Activated T-helper 17 cell treated with anti-CD3 and anti-CD28 coated beads, Interleukin-2, amount 50 U/mL, for 72 hours (primary cell): ENCODE measurements at regions not wholly inside any gene's neighbourhood (a gene's known extent, or its start where the extent isn't known, plus 50 kb on each side); places are given as distances from the start of the nearest gene placed in this dataset.
"Not testable (repeated sequence)": the region's sequence is repeated elsewhere in the genome, so short reads cannot be mapped to it uniquely, and the experiment has no call there.

Source experiments
- ATAC-seq: fragments of 150-1000 bp; cut with Tn5 transposase; replicated peaks from 2 replicates; pipeline ENCODE4 v1.10.0; 2021; ENCODE audit warnings: mild to moderate bottlenecking, moderate library complexity
- H3K27ac Mint-ChIP-seq: one replicate; pipeline ENCODE4 v1.8.0; 2022; ENCODE audit warnings: mixed read lengths
- H3K27me3 Mint-ChIP-seq: one replicate; pipeline ENCODE4 v1.8.0; 2022; ENCODE audit warnings: mixed read lengths
- H3K36me3 Mint-ChIP-seq: one replicate; pipeline ENCODE4 v1.8.0; 2022; ENCODE audit warnings: low read depth, mild to moderate bottlenecking, mixed read lengths
- H3K4me1 Mint-ChIP-seq: one replicate; pipeline ENCODE4 v1.8.0; 2022; ENCODE audit warnings: mixed read lengths
- H3K4me3 Mint-ChIP-seq: one replicate; pipeline ENCODE4 v1.8.0; 2022; ENCODE audit warnings: mild to moderate bottlenecking, mixed read lengths
- H3K9me3 Mint-ChIP-seq: one replicate; pipeline ENCODE4 v1.8.0; 2022; ENCODE audit warnings: mixed read lengths

- Mint-ChIP-seq H3K4me1 (no peaks in the 10 kb centered on the region), H3K9me3 (no peaks in the 10 kb centered on the region), H3K4me3 (no peak overlapping the region), H3K27ac (no peak overlapping the region), H3K27me3 (peaks cover 8% of the 10 kb centered on the region), H3K36me3 (no peaks in the 10 kb centered on the region)
- no peak for ATAC-seq
Measured at GRCh38 chr5:135737701-135738563, 96.5 kb upstream of the SLC25A48 start.

- H3K4me1 Mint-ChIP-seq, ATAC-seq, H3K27me3 Mint-ChIP-seq, H3K9me3 Mint-ChIP-seq, H3K27ac Mint-ChIP-seq, H3K36me3 Mint-ChIP-seq, H3K4me3 Mint-ChIP-seq: not testable (repeated sequence)
Measured at GRCh38 chr5:135736952-135737351, 97.5 kb upstream of the SLC25A48 start.

- H3K4me1 Mint-ChIP-seq: no peaks in the 10 kb centered on the region
- ATAC-seq: no peak
Measured at GRCh38 chr5:135735831-135736230, 98.6 kb upstream of the SLC25A48 start.

GRCh38 chr5:135734956-135735355 lies 99.5 kb upstream of the SLC25A48 start:
- not testable (repeated sequence) for H3K4me1 Mint-ChIP-seq, ATAC-seq, H3K27me3 Mint-ChIP-seq, H3K36me3 Mint-ChIP-seq, H3K27ac Mint-ChIP-seq, H3K4me3 Mint-ChIP-seq, H3K9me3 Mint-ChIP-seq

More at GRCh38 chr5:135735831-135736230, 98.6 kb upstream of the SLC25A48 start:
- Mint-ChIP-seq H3K27me3 (peaks cover 8% of the 10 kb centered on the region), H3K9me3 (no peaks in the 10 kb centered on the region), H3K4me3 (no peak overlapping the region), H3K36me3 (no peaks in the 10 kb centered on the region), H3K27ac (no peak overlapping the region)

GRCh38 chr5:135731034-135731433 lies 103.4 kb upstream of the SLC25A48 start:
- H3K4me1 Mint-ChIP-seq, H3K27me3 Mint-ChIP-seq, H3K4me3 Mint-ChIP-seq, H3K36me3 Mint-ChIP-seq, ATAC-seq, H3K27ac Mint-ChIP-seq, H3K9me3 Mint-ChIP-seq: not testable (repeated sequence)

- H3K4me3 Mint-ChIP-seq, H3K9me3 Mint-ChIP-seq, H3K36me3 Mint-ChIP-seq, H3K27me3 Mint-ChIP-seq, ATAC-seq, H3K4me1 Mint-ChIP-seq, H3K27ac Mint-ChIP-seq: not testable (repeated sequence)
Measured at GRCh38 chr5:135730161-135730560, 104.3 kb upstream of the SLC25A48 start.

GRCh38 chr5:135729321-135729786 lies 105.1 kb upstream of the SLC25A48 start:
- no peaks in the 10 kb centered on the region for H3K4me1 Mint-ChIP-seq
- no peaks in the 10 kb centered on the region for H3K9me3 Mint-ChIP-seq
- ATAC-seq: no peak
- no peak overlapping the region for H3K4me3 Mint-ChIP-seq
- no peaks in the 10 kb centered on the region for H3K36me3 Mint-ChIP-seq
- peaks cover 3% of the 10 kb centered on the region for H3K27me3 Mint-ChIP-seq
- no peak overlapping the region for H3K27ac Mint-ChIP-seq

- Mint-ChIP-seq H3K9me3 (no peaks in the 10 kb centered on the region), H3K36me3 (no peaks in the 10 kb centered on the region), H3K27ac (no peak overlapping the region), H3K27me3 (peaks cover 7% of the 10 kb centered on the region), H3K4me1 (no peaks in the 10 kb centered on the region), H3K4me3 (no peak overlapping the region)
- ATAC-seq: no peak
Measured at GRCh38 chr5:135724617-135725016, 109.8 kb upstream of the SLC25A48 start.

GRCh38 chr5:135723491-135723890 lies 111.0 kb upstream of the SLC25A48 start:
- no peak for ATAC-seq
- H3K27me3 Mint-ChIP-seq: peaks cover 4% of the 10 kb centered on the region
- no peak overlapping the region for H3K4me3 Mint-ChIP-seq
- no peaks in the 10 kb centered on the region for H3K36me3 Mint-ChIP-seq
- no peaks in the 10 kb centered on the region for H3K4me1 Mint-ChIP-seq
- no peak overlapping the region for H3K27ac Mint-ChIP-seq
- H3K9me3 Mint-ChIP-seq: no peaks in the 10 kb centered on the region

GRCh38 chr5:135721548-135722090 lies 112.8 kb upstream of the SLC25A48 start:
- Mint-ChIP-seq H3K27me3 (peaks cover 4% of the 10 kb centered on the region), H3K27ac (no peak overlapping the region), H3K9me3 (no peaks in the 10 kb centered on the region), H3K4me3 (no peak overlapping the region), H3K4me1 (no peaks in the 10 kb centered on the region), H3K36me3 (no peaks in the 10 kb centered on the region)
- no peak for ATAC-seq

GRCh38 chr5:135720191-135720590 lies 114.3 kb upstream of the SLC25A48 start:
- Mint-ChIP-seq H3K27ac (no peak overlapping the region), H3K36me3 (no peaks in the 10 kb centered on the region), H3K9me3 (no peaks in the 10 kb centered on the region), H3K4me3 (no peak overlapping the region), H3K4me1 (no peaks in the 10 kb centered on the region), H3K27me3 (peaks cover 4% of the 10 kb centered on the region)
- no peak for ATAC-seq

- Mint-ChIP-seq H3K4me3 (no peak overlapping the region), H3K36me3 (no peaks in the 10 kb centered on the region), H3K27me3 (peaks cover 8% of the 10 kb centered on the region), H3K4me1 (no peaks in the 10 kb centered on the region), H3K27ac (no peak overlapping the region), H3K9me3 (no peaks in the 10 kb centered on the region)
- no peak for ATAC-seq
Measured at GRCh38 chr5:135719428-135720063, 114.9 kb upstream of the SLC25A48 start.

GRCh38 chr5:135718651-135719050 lies 115.8 kb upstream of the SLC25A48 start:
- no peak for ATAC-seq
- no peaks in the 10 kb centered on the region for H3K9me3 Mint-ChIP-seq
- H3K4me3 Mint-ChIP-seq: no peak overlapping the region
- no peak overlapping the region for H3K27ac Mint-ChIP-seq
- H3K27me3 Mint-ChIP-seq: peaks cover 7% of the 10 kb centered on the region
- no peaks in the 10 kb centered on the region for H3K36me3 Mint-ChIP-seq
- H3K4me1 Mint-ChIP-seq: no peaks in the 10 kb centered on the region

- Mint-ChIP-seq H3K36me3 (no peaks in the 10 kb centered on the region), H3K9me3 (no peaks in the 10 kb centered on the region), H3K27me3 (peaks cover 4% of the 10 kb centered on the region), H3K4me3 (no peak overlapping the region), H3K4me1 (no peaks in the 10 kb centered on the region), H3K27ac (no peak overlapping the region)
- no peak for ATAC-seq
Measured at GRCh38 chr5:135718151-135718550, 116.3 kb upstream of the SLC25A48 start.
